HL-60/S4 treated with phorbol 12-myristate 13-acetate at 8.2 ng/mL for 4 days and 3 days (cell line): ENCODE measurements at regions not wholly inside any gene's neighbourhood (a gene's known extent, or its start where the extent isn't known, plus 50 kb on each side); places are given as distances from the start of the nearest gene placed in this dataset.
"Not testable (repeated sequence)": the region's sequence is repeated elsewhere in the genome, so short reads cannot be mapped to it uniquely, and the experiment has no call there.

Experiments used
- in situ Hi-C: fragments of 300-500 bp; cut with MboI; formaldehyde crosslinking; loops from 2 replicates; pipeline ENCODE4 v1.15.0; 2022; ENCODE audit warnings: low sequenced_read_pairs

- in situ Hi-C loops, result no loop called here
Observed at GRCh38 chr1:203401199-203401877, 50.4 kb upstream of the FMOD start.

- in situ Hi-C loops, result no loop called here
Observed at GRCh38 chr1:203402152-203402551, 51.2 kb upstream of the FMOD start.

- in situ Hi-C loops, result no loop called here
Observed at GRCh38 chr1:203402629-203403337, 51.9 kb upstream of the FMOD start.

- in situ Hi-C loops, result no loop called here
Observed at GRCh38 chr1:203403586-203403985, 52.7 kb upstream of the FMOD start.

- in situ Hi-C loops, result no loop called here
Observed at GRCh38 chr1:203404546-203404945, 53.6 kb upstream of the FMOD start.

GRCh38 chr1:203405703-203406438 is 54.9 kb upstream of the FMOD start:
- in situ Hi-C loops, result no loop called here

GRCh38 chr1:203406446-203407045 is 55.6 kb upstream of the FMOD start:
- in situ Hi-C loops, result no loop called here

GRCh38 chr1:203407296-203407695 is 56.4 kb upstream of the FMOD start:
- in situ Hi-C loops, result no loop called here

GRCh38 chr1:203408486-203409481 is 57.9 kb upstream of the FMOD start:
- in situ Hi-C loops, result no loop called here

- in situ Hi-C loops, result no loop called here
Observed at GRCh38 chr1:203410182-203410900, 59.4 kb upstream of the FMOD start.

- in situ Hi-C loops, result not testable (repeated sequence)
Observed at GRCh38 chr1:203411431-203411830, 60.5 kb upstream of the FMOD start.

GRCh38 chr1:203419558-203419957 is 56.0 kb upstream of the PRELP start:
- in situ Hi-C loops, result no loop called here

GRCh38 chr1:203420263-203420662 is 55.3 kb upstream of the PRELP start:
- in situ Hi-C loops, result no loop called here

GRCh38 chr1:203421246-203421645 is 54.4 kb upstream of the PRELP start:
- in situ Hi-C loops, result no loop called here

- in situ Hi-C loops, result no loop called here
Observed at GRCh38 chr1:203422116-203422515, 53.5 kb upstream of the PRELP start.

- in situ Hi-C loops, result no loop called here
Observed at GRCh38 chr1:203422656-203423055, 53.0 kb upstream of the PRELP start.

GRCh38 chr1:203424285-203424684 is 51.3 kb upstream of the PRELP start:
- in situ Hi-C loops, result no loop called here

GRCh38 chr1:203424861-203425662 is 50.5 kb upstream of the PRELP start:
- in situ Hi-C loops, result loop anchor here (25.0 kb wide), 1 partner anchor 887 kb away; no protein-coding TSS in a partner anchor

- in situ Hi-C loops, result loop anchor here (25.0 kb wide), 1 partner anchor 887 kb away; no protein-coding TSS in a partner anchor
Observed at GRCh38 chr1:203425663-203425975, 50.0 kb upstream of the PRELP start.
